AG04450 (cell line): ENCODE measurements at regions not wholly inside any gene's neighbourhood (a gene's known extent, or its start where the extent isn't known, plus 50 kb on each side); places are given as distances from the start of the nearest gene placed in this dataset.
A peak's percentile ranks its signal among the peaks of the same experiment; 100 is the strongest.

Experiments
- CTCF ChIA-PET: fragments of 300-600, 350-600 bp; formaldehyde crosslinking; extraction: SDS; loops from one replicate; lab custom pipeline; 2022; ENCODE audit warnings: antibody characterized with exemption, inconsistent platforms; lab: Charles Lee
- POLR2A ChIA-PET: fragments of 350-600 bp; formaldehyde crosslinking; extraction: SDS; loops from one replicate; lab custom pipeline; 2021; ENCODE audit warnings: antibody characterized with exemption, inconsistent platforms; lab: Yijun Ruan, JAX
- DNase-seq: peaks from one replicate; pipeline ENCODE4 v3.0.0-alpha.2; 2011; ENCODE audit warnings: low read depth, low spot score
- H3K27ac ChIP-seq: one replicate; pipeline ENCODE4 v1.5.1; 2012; ENCODE audit warnings: low read depth, low read length, control low read depth
- H3K27me3 ChIP-seq: one replicate; pipeline ENCODE4 v1.6.0; 2012; ENCODE audit warnings: low read length; ENCODE audit not compliant: control insufficient read depth, insufficient read depth
- H3K4me3 ChIP-seq: 2 replicates; pipeline ENCODE4 v1.5.1; 2011; ENCODE audit warnings: mild to moderate bottlenecking, low read depth, low read length, control low read depth
- H3K9me3 ChIP-seq: 2 replicates; pipeline ENCODE4 v1.5.1; 2012; ENCODE audit warnings: low read length; ENCODE audit not compliant: control insufficient read depth, insufficient read depth
- CTCF ChIP-seq: IDR thresholded peaks from 2 replicates; pipeline ENCODE4 v1.5.1; 2011; ENCODE audit warnings: low read depth, low read length, control low read depth, inconsistent platforms

DNA sequence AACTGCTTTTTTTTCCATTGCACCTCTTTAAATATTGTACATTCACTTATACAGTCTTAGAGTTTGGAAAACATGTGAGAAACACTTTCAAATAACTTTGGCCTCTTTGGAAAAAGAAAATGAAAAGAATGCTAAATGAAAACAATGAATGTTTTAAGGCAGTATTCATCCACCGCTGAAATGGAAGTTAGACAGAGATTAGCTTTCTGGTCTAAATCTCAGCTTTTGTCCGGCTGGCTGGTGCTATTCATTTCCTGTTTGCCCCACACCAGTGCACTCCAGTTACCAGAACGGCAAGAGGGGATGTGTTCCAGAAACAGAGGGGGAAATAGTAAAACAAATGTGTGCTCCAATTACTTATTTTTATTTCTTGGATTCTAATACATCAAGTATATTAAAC, 1201.3 kb downstream of the EFNB2 start:
- DNase-seq, result peak; percentile 45
- ChIA-PET CTCF (interaction anchor here (1.3 kb wide), 1 partner anchor 29 kb away, joined by 3 read pairs; no protein-coding TSS in a partner anchor), POLR2A (interaction anchor here (0.5 to 1.3 kb wide), 2 partner anchors 12 to 1229 kb away, joined by 4 to 5 read pairs; no protein-coding TSS in a partner anchor)
- Histone ChIP-seq H3K9me3 (peaks cover 4% of the 10 kb centered on the region; the same call in 1 of the 2 replicates), H3K27me3 (no peaks in the 10 kb centered on the region), H3K27ac (peak overlapping the region; percentile 82), H3K4me3 (no peak overlapping the region)
- no peak for TF ChIP-seq CTCF

GRCh38 chr13:105333416-105333815, 1202.0 kb downstream of the EFNB2 start:
- Histone ChIP-seq H3K27ac (peak overlapping the region; percentile 82), H3K4me3 (no peak overlapping the region), H3K9me3 (peaks cover 4% of the 10 kb centered on the region; the same call in 1 of the 2 replicates), H3K27me3 (no peaks in the 10 kb centered on the region)
- no peak for DNase-seq
- CTCF ChIA-PET, result interaction anchor here (1.3 kb wide), 1 partner anchor 28 kb away, joined by 3 read pairs; no protein-coding TSS in a partner anchor
- no peak for TF ChIP-seq CTCF
- POLR2A ChIA-PET, result interaction anchor here (1.3 kb wide), 1 partner anchor 13 kb away, joined by 4 read pairs; no protein-coding TSS in a partner anchor

DNA sequence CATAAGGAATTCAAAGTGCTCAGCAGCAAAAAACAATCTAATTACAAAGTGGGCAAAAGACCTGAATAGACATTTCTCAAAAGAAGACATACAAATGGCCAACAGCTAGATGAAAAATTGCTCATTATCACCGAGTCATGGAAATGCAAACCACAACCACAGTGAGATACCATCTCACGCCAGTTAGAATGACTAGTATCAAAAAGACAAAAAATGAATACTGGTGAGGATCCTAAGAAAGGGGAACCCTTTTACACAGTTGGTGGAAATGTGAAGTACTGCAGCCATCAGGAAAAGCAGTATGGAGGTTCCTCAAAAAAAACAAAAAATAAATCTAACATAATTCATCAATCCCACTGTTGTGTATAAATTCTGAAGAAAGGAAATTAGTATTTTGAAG, 1206.1 kb downstream of the EFNB2 start:
- H3K4me3 ChIP-seq, result no peak overlapping the region
- TF ChIP-seq CTCF, result no peak
- POLR2A ChIA-PET, result no interaction called here
- no peaks in the 10 kb centered on the region for H3K27me3 ChIP-seq
- CTCF ChIA-PET, result no interaction called here
- no peak overlapping the region for H3K27ac ChIP-seq
- peaks cover 4% of the 10 kb centered on the region; the same call in 1 of the 2 replicates for H3K9me3 ChIP-seq
- no peak for DNase-seq

GRCh38 chr13:105328212-105328611, 1207.2 kb downstream of the EFNB2 start:
- CTCF ChIA-PET, result no interaction called here
- H3K4me3 ChIP-seq, result no peak overlapping the region
- TF ChIP-seq CTCF, result no peak

GRCh38 chr13:105327581-105328126, 1207.8 kb downstream of the EFNB2 start:
- ChIA-PET CTCF (no interaction called here), POLR2A (no interaction called here)
- H3K27ac ChIP-seq, result no peak overlapping the region
- H3K4me3 ChIP-seq, result no peak overlapping the region
- TF ChIP-seq CTCF, result no peak
- no peak for DNase-seq
- H3K27me3 ChIP-seq, result no peaks in the 10 kb centered on the region
- peaks cover 4% of the 10 kb centered on the region; the same call in 1 of the 2 replicates for H3K9me3 ChIP-seq

More at GRCh38 chr13:105328212-105328611, 1207.2 kb downstream of the EFNB2 start:
- no peak overlapping the region for H3K27ac ChIP-seq
- no peaks in the 10 kb centered on the region for H3K27me3 ChIP-seq
- POLR2A ChIA-PET, result no interaction called here
- no peak for DNase-seq
- peaks cover 4% of the 10 kb centered on the region; the same call in 1 of the 2 replicates for H3K9me3 ChIP-seq
